ENCODE measurements at regions not wholly inside any gene's neighbourhood (a gene's known extent, or its start where the extent isn't known, plus 50 kb on each side); places are given as distances from the start of the nearest gene placed in this dataset.

DNA sequence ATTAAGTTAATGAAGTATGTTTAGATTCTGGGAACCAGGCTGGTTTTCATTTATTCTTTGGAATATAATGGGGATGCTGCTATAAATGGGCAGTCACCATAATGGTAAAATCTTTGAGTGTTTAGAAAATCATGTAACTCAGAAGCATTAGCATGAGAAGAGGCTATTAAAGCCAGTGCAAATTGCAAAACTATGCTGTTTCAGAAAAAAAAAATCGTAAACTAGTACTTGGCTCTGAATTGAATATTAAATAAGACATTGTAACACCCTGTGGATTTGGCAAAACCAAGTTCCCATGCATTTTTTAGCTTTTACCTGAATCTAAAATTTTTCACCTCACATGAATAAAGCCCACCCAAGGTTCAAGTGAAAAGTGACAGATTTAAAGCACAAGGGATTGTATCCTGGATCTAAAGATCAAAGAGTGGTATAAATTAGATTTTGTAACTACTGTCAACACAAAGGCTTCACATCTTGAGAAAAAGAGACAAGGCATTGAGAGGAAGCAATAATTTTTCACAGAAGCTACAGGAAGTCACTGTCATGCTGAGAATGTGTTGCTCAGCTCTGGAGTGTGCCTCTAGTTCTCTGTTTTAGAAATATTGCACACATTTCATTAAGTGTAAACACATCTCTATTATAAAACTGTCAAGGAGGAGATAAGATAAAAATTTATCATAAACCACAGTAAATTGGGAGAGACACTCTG, 142.2 kb downstream of the ABCA8 start:
- no peak for ATAC-seq (ENCODE audit: low read depth in 2 of 2)
- Mint-ChIP-seq H3K4me1 (no peaks in the 10 kb centered on the region), H3K27me3 (peaks cover 0 to 3% (median 0%) of the 10 kb centered on the region in 3 donors), H3K27ac (no peak overlapping the region), H3K36me3 (no peaks in the 10 kb centered on the region), H3K4me3 (no peak overlapping the region), H3K9me3 (peaks cover 0 to 15% (median 4%) of the 10 kb centered on the region in 7 donors)
- DNase-seq, result no peak

DNA sequence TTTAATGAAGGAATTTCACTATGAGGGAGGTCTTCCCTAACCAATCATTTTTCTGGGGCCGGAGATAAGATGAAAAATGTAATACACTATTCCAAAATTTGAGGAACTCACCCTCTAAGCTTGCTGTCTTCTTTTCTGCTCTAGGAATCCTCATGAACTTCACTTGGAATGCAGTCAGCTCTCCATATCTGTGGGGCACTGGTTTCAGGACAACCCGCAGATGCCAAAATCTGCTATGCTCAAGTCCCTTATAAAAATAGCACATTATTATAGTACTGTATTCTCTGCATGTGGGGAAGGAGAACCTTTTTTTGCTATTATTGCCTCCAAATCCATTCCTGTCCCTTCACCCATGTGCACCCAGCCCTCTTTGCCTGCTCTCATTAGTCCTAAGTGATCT, 146.0 kb downstream of the ABCA8 start:
- peaks cover 0 to 15% (median 4%) of the 10 kb centered on the region in 7 donors for H3K9me3 Mint-ChIP-seq
- no peak for ATAC-seq (ENCODE audit: low read depth in 2 of 2)
- H3K27me3 Mint-ChIP-seq, result peaks cover 0 to 3% (median 0%) of the 10 kb centered on the region in 3 donors
- no peak overlapping the region for H3K4me3 Mint-ChIP-seq
- H3K4me1 Mint-ChIP-seq, result no peaks in the 10 kb centered on the region
- no peak for DNase-seq
- no peak overlapping the region for H3K27ac Mint-ChIP-seq
- H3K36me3 Mint-ChIP-seq, result no peaks in the 10 kb centered on the region

DNA sequence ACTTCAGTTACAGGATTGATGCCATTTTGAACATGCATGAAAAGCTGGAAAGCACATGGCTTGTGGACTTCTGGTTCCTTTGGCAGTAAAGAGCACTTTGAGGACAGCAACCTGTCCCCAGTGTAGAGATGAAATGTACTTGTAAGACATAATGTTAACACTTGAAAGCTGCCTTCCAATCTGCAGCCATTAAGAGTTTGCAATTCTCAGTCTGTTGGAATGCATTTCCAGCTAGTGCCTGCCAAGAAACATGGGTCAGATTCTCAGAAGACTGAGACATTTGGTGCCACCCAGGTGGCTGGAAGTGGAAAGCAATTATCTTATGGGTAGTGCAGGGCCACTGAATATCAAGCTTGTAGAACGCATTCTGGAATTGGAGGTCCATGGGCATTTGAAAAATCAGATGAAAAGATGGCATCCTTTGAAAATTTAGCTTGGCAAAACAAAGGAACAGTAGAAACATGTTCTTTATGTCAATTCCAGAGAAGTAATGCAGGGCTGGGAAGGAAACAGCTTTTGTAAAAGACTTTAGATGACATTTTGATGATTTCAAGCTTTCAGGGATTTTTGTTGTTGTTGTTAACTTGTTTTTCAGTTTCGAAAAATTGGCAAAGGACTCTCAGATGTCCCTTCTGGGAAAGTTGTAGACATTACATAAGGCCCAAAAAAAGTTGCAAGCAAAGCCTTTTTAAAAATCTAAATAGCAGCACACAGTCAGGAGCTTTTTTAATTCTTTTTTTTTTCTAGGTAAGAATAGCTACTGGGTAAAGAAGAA, 147.0 kb downstream of the ABCA8 start:
- Mint-ChIP-seq H3K36me3 (no peaks in the 10 kb centered on the region), H3K27me3 (peaks cover 0 to 3% (median 0%) of the 10 kb centered on the region in 3 donors), H3K4me1 (no peaks in the 10 kb centered on the region), H3K27ac (no peak overlapping the region), H3K4me3 (no peak overlapping the region), H3K9me3 (peaks cover 0 to 15% (median 4%) of the 10 kb centered on the region in 7 donors)
- DNase-seq, result no peak
- no peak for ATAC-seq (ENCODE audit: low read depth in 2 of 2)

DNA sequence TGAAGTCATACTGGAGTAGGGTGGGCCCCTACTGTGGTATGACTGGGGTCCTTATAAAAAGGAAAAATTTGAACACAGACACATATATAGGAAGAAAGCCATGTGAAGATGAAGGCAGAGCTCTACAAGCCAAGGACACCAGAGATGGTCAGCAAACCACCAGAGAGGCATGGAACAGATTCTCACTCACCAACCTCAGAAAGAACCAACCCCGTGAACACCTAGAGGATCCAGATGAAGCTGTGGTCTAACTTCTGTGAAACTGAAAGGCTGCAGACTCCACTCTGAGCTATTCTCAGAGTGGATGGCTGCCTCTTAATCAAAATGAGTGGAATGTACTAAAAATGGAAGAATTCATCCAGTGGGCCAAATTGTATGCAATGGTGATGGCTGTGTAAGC, 149.6 kb downstream of the ABCA8 start:
- Mint-ChIP-seq H3K4me1 (no peaks in the 10 kb centered on the region), H3K36me3 (no peaks in the 10 kb centered on the region), H3K4me3 (no peak overlapping the region), H3K27ac (no peak overlapping the region), H3K9me3 (peaks cover 0 to 2% (median 0%) of the 10 kb centered on the region in 7 donors), H3K27me3 (no peaks in the 10 kb centered on the region)
- DNase-seq, result no peak
- ATAC-seq (ENCODE audit: low read depth in 2 of 2), result no peak

DNA sequence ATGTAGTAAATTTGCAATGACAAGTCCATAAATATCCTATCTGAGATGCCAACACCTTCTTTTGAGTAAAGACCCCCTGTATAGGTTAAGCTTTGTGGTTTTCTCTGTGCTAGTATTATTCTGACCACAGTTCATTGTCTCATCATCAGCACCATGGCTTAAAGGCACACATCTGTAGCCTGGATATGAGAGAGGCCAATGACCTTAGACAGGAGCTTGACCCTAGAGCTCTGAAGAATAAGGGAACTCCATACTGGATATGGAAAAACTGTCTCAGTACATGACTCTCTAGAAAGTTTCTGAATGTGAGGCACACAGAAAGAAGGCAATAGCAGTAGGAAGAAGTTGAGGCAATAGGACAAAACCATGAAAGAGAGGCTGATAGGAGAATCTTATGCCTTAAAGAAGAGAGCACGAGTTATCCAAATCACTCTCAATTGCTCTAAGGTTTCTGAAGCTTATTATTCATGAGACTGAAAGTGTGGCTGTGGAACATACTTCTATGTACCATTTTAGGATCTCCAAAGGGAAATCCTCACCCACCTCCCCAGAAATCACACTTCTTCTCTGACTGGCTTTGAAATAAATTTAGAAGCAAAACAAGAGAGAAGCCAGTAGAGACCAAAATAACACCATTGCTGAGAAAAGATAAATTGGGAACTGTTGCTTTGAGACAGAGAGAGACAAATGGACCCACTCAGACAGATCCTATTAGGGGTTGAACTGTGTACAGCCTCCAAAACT, 150.2 kb downstream of the ABCA8 start:
- no peaks in the 10 kb centered on the region for H3K36me3 Mint-ChIP-seq
- no peak overlapping the region for H3K4me3 Mint-ChIP-seq
- peaks cover 0 to 2% (median 0%) of the 10 kb centered on the region in 7 donors for H3K9me3 Mint-ChIP-seq
- DNase-seq (no peak), ATAC-seq (ENCODE audit: low read depth in 2 of 2) (no peak)
- H3K4me1 Mint-ChIP-seq, result no peaks in the 10 kb centered on the region
- no peak overlapping the region for H3K27ac Mint-ChIP-seq
- no peaks in the 10 kb centered on the region for H3K27me3 Mint-ChIP-seq

DNA sequence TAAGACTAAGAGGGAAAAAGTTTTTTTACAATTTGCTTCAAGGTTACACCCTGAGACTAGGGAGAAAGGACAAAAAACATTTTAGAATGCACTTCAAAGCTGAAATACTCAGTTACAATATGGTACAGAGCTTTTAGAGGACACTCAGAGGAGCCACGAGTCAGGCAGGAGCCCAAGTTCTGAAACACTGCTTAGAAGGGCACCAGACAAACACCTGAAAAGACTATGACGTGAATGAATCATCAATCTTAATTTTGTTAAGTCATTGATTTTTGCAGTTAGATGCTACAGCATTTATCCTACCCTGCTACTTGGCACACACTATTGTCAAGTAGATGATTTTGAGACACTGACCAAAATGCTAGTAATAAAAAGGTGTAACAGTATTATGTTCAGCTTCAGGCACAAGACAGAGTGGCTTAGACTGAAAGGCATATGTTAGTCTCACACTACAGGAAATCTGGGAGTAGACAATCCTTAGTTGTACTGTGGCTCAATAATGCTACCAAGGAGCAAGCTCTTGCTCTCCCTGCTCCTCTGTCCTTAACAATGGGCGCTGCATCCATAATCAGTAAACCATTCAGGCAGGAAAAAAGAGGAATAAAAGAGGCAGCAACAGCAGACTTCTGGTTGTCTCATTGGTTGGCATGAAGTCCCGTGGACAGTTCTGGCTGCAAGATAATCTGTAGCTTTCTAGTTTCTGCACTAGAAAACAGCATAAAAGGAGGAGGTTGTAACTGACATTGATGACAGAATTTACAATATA, 151.8 kb downstream of the ABCA8 start:
- H3K9me3 Mint-ChIP-seq, result no peaks in the 10 kb centered on the region
- no peak overlapping the region for H3K4me3 Mint-ChIP-seq
- DNase-seq (no peak), ATAC-seq (ENCODE audit: low read depth in 2 of 2) (no peak)
- no peaks in the 10 kb centered on the region for H3K36me3 Mint-ChIP-seq
- H3K27ac Mint-ChIP-seq, result no peak overlapping the region
- H3K27me3 Mint-ChIP-seq, result no peaks in the 10 kb centered on the region
- H3K4me1 Mint-ChIP-seq, result no peaks in the 10 kb centered on the region

DNA sequence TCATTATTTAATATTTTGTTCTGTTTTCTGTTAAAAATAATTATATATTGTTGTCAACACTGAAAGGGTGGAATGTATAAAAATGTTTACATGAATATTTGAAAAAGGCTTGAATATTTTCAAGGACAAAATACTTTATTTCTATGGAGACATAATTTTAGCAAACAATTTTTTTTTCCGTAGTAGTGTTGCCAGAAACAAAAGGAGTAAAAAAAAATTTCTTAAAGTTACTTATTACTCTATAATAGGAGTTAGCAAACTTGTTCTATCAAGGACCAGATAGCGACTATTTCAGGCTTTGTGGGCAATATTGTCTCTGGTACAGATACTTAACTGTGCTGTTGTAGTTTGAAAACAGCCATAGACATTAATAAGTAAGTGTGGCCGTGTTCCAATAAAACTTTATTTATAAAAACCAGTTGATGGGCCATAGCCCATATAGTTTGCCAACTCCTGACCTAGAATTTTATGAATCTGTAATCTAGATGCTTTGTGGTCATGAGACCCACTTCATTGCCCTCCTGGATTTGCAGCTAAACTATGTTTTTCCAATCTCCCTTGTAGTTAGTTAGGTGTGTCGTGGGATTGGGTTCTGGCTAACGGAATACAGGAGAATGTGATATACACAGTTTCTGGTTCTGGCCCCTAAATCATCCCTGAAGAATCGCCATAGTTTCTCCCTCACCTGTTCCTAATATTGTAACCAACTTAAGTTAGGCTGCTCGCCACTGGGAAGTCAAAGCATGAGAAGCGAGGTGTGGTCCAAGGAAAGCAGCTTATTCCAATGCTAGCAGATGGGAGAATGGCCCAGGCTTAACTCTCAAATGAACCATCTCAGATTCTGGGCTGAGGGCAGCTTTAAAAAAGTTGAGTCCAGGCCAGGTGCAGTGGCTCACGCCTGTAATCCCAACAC, 153.6 kb downstream of the ABCA8 start:
- Mint-ChIP-seq H3K9me3 (no peaks in the 10 kb centered on the region), H3K4me3 (no peak overlapping the region), H3K4me1 (peaks cover 0 to 6% (median 3%) of the 10 kb centered on the region in 3 donors), H3K27me3 (no peaks in the 10 kb centered on the region), H3K36me3 (no peaks in the 10 kb centered on the region), H3K27ac (no peak overlapping the region)
- DNase-seq, result no peak
- no peak for ATAC-seq (ENCODE audit: low read depth in 2 of 2)

DNA sequence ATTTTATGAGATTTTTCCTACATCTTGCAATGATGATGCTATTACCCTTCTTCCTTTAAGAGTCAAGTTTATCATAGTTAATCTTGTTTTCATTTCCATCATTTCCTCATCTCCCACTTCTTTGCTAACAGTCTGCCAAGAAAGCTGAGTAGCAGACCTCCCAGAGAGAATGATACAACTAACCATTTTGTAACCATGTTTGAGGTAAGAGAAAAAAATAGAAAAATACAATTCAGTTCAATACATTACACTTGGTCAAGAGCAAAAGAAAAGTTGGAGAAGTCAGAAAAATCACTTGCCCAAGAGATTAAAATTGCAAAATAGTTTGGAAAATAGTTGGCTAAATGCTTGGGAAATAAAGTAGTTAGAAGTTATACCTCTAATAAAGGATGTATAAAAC, 154.4 kb downstream of the ABCA8 start:
- H3K4me1 Mint-ChIP-seq, result peaks cover 0 to 12% (median 11%) of the 10 kb centered on the region in 3 donors
- ATAC-seq (ENCODE audit: low read depth in 2 of 2) (no peak), DNase-seq (no peak)
- no peaks in the 10 kb centered on the region for H3K9me3 Mint-ChIP-seq
- H3K27ac Mint-ChIP-seq, result no peak overlapping the region
- no peak overlapping the region for H3K4me3 Mint-ChIP-seq
- no peaks in the 10 kb centered on the region for H3K27me3 Mint-ChIP-seq
- no peaks in the 10 kb centered on the region for H3K36me3 Mint-ChIP-seq

DNA sequence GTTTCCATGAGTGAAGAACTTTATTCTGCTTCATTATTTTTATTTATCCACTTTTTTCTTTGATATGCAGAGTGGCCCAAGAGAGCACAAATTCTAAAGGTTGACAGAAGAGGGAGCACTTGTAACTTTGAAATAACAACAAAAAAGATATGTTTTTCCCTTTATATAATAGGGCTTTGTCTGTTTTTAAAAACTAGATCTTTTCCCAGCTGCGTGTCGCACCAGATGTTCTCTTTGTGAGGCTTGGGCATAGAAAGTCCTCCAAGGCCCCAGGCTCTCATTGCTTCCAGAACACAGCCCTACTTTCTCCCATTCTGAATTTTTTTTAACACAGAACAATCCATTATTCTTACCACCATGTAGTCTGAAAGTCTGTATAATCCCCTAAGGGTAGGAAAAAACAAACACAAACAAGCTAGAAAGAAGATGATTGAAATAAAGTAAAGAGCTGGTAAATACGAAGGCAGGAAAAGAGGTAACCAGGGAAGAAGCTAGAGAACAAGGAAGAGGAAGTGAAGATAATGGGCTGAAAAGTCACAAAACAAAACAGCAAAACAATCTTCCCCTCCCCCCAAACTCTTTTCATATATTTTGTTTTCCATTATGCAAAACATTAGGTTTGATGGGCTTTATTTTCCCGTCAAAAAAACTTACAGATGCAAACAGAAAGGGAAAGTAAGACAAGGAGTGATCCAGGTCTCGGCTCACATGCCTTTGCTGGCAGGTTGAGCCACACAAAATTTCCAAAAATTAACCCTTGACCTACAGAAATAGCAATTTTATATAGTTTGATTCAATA, 160.4 kb downstream of the ABCA8 start:
- Mint-ChIP-seq H3K4me1 (peaks cover 11 to 54% (median 52%) of the 10 kb centered on the region in 3 donors), H3K36me3 (no peaks in the 10 kb centered on the region), H3K27me3 (no peaks in the 10 kb centered on the region), H3K4me3 (peak overlapping the region; percentile 1 to 77 (median 55)), H3K9me3 (peaks cover 0 to 3% (median 0%) of the 10 kb centered on the region in 7 donors), H3K27ac (peak overlapping the region; percentile 3 to 82 (median 54))
- peak in 1 of 2 donors; percentile 16 for ATAC-seq (ENCODE audit: low read depth in 2 of 2)
- no peak for DNase-seq

DNA sequence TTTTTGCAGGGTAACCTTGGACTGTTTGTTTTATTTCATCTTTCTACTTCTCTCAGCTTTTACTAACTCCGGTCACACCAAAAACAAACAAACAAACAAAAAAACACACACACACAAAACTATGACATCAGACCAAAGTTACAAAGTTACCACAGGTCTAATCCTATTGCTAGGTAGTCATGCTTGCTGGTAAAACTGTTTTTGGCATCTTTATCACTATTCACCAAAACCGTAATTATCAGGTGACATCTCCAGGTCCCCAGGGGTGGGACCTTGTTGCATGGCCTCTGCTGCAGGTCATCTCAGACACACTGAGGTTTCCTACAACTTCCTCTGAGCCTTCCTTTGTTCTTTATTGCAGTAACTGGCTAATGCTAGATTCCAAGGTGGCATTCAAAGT, 162.3 kb downstream of the ABCA8 start:
- H3K4me1 Mint-ChIP-seq, result peaks cover 11 to 54% (median 52%) of the 10 kb centered on the region in 3 donors
- peaks cover 0 to 8% (median 2%) of the 10 kb centered on the region in 7 donors for H3K9me3 Mint-ChIP-seq
- no peak for ATAC-seq (ENCODE audit: low read depth in 2 of 2)
- no peaks in the 10 kb centered on the region for H3K27me3 Mint-ChIP-seq
- DNase-seq, result no peak
- no peaks in the 10 kb centered on the region for H3K36me3 Mint-ChIP-seq
- peak overlapping the region in 1 of 8 donors; percentile 6 for H3K4me3 Mint-ChIP-seq
- no peak overlapping the region for H3K27ac Mint-ChIP-seq

DNA sequence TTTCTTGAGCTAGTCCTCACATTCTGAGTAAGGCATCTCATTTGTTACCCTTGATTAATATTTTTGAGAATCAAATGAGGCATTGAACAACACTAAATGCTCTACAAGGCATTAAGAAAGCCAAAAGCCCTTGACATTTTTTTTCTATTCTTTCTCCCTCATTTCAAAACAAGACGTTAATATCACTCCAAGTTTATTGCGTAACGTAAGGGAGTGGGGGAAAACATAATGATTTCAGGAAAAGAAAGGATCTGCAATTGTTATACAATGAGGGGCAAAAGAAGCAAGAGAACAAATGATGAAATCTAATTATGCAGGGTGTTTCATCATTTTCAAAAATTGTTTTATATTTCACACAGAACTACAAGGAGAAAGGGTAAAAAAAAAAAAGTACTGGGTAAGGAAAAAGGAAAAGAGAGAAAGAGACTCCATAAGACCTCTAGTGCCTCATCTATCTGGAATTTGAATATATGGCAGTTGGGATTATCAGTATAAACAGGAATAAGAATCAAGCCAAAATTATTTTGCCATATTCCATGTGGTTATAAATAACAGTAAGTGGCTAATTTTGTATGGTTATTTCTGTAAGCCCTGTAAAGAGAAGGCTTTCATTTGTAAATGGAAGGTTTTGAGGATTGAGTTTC, 163.0 kb downstream of the ABCA8 start:
- ATAC-seq (ENCODE audit: low read depth in 2 of 2) (no peak), DNase-seq (no peak)
- Mint-ChIP-seq H3K9me3 (peaks cover 0 to 8% (median 2%) of the 10 kb centered on the region in 7 donors), H3K27me3 (no peaks in the 10 kb centered on the region), H3K4me3 (no peak overlapping the region), H3K27ac (peak overlapping the region in 1 of 6 donors; percentile 23), H3K4me1 (peaks cover 11 to 53% (median 52%) of the 10 kb centered on the region in 3 donors), H3K36me3 (no peaks in the 10 kb centered on the region)

Measured in naive B cell (primary cell).